IMR-90 (cell line): ENCODE measurements at regions not wholly inside any gene's neighbourhood (a gene's known extent, or its start where the extent isn't known, plus 50 kb on each side); places are given as distances from the start of the nearest gene placed in this dataset.

ENCODE experiments used
- CTCF ChIP-seq: conservative IDR thresholded peaks from 2 replicates; pipeline ENCODE4 v1.5.1; 2012; ENCODE audit warnings: mild to moderate bottlenecking, low read depth, low read length, improper control_type of control experiment
- POLR2A ChIP-seq: IDR thresholded peaks from 2 replicates; pipeline ENCODE4 v1.6.1; 2012; ENCODE audit warnings: mild to moderate bottlenecking, low read depth, low read length

GRCh38 chr18:6497543-6497942 lies 82.8 kb upstream of the L3MBTL4 start:
- TF ChIP-seq CTCF = no peak
- no peak for TF ChIP-seq POLR2A
